Naive thymus-derived CD4-positive, alpha-beta T cell (primary cell): ENCODE measurements at regions not wholly inside any gene's neighbourhood (a gene's known extent, or its start where the extent isn't known, plus 50 kb on each side); places are given as distances from the start of the nearest gene placed in this dataset.

Experiments
- ATAC-seq: fragments of 150-1000 bp; cut with Tn5 transposase; 2 replicates; pipeline ENCODE4 v1.10.0; 2021; ENCODE audit warnings: mild to moderate bottlenecking, moderate library complexity
- CTCF ChIA-PET: fragments of 350-600 bp; sonication (Branson Sonifier 250); formaldehyde crosslinking; loops from one replicate; lab custom pipeline; 2021; ENCODE audit warnings: antibody characterized with exemption; lab: Charles Lee
- POLR2A ChIA-PET: fragments of 350-600 bp; sonication (Branson Sonifier 250); formaldehyde crosslinking; loops from one replicate; lab custom pipeline; 2021; ENCODE audit warnings: antibody characterized with exemption, inconsistent platforms; lab: Charles Lee
- DNase-seq, 9 donors: peaks; one replicate each; pipeline versions ENCODE4 v3.0.0 to v3.0.0-alpha.2; 2020 to 2022; ENCODE audit warnings: mixed read lengths in 1 of 9
- H3K27ac ChIP-seq: one replicate; pipeline ENCODE4 v1.7.0; 2013; ENCODE audit warnings: mild to moderate bottlenecking, low read depth, low read length, moderate library complexity
- H3K27me3 ChIP-seq, 2 donors: one replicate each; pipeline ENCODE4 v1.7.0; 2013; ENCODE audit warnings: low read length in 2 of 2, mild to moderate bottlenecking in 2 of 2, moderate library complexity in 2 of 2; ENCODE audit not compliant: control insufficient read depth in 2 of 2, insufficient read depth in 2 of 2
- H3K36me3 ChIP-seq, 3 experiments: 1 replicate in 2 of 3; 2 replicates in 1 of 3; pipeline ENCODE4 v1.7.0; 2013; ENCODE audit warnings: low read length in 3 of 3, mild to moderate bottlenecking in 3 of 3, moderate library complexity in 1 of 3; ENCODE audit not compliant: insufficient read depth in 3 of 3, control insufficient read depth in 2 of 3
- H3K4me1 ChIP-seq, 2 donors: one replicate each; pipeline ENCODE4 v1.7.0; 2013; ENCODE audit warnings: low read length in 2 of 2, mild to moderate bottlenecking in 2 of 2, moderate library complexity in 1 of 2; ENCODE audit not compliant: control insufficient read depth in 2 of 2, insufficient read depth in 2 of 2
- H3K4me3 ChIP-seq: 2 replicates; pipeline ENCODE4 v1.7.0; 2013; ENCODE audit warnings: mild to moderate bottlenecking, low read length
- H3K9me3 ChIP-seq, 3 experiments: 1 replicate in 2 of 3; 2 replicates in 1 of 3; pipeline ENCODE4 v1.7.0; 2013; ENCODE audit warnings: low read length in 3 of 3; ENCODE audit not compliant: control insufficient read depth in 2 of 3
- H3K27ac Mint-ChIP-seq, 9 donors: one replicate each; pipeline ENCODE4 v1.8.0; 2020 to 2022; ENCODE audit warnings: mixed read lengths in 9 of 9, mild to moderate bottlenecking in 8 of 9, moderate library complexity in 5 of 9, inconsistent platforms in 2 of 9
- H3K27me3 Mint-ChIP-seq, 5 donors: one replicate each; pipeline ENCODE4 v1.8.0; 2021 to 2022; ENCODE audit warnings: mixed read lengths in 5 of 5, mild to moderate bottlenecking in 1 of 5
- H3K36me3 Mint-ChIP-seq, 5 donors: one replicate each; pipeline ENCODE4 v1.8.0; 2020 to 2022; ENCODE audit warnings: mixed read lengths in 5 of 5, mild to moderate bottlenecking in 3 of 5, inconsistent platforms in 1 of 5
- H3K4me1 Mint-ChIP-seq, 7 donors: one replicate each; pipeline ENCODE4 v1.8.0; 2020 to 2022; ENCODE audit warnings: mixed read lengths in 7 of 7, mild to moderate bottlenecking in 3 of 7, inconsistent platforms in 1 of 7
- H3K4me3 Mint-ChIP-seq, 10 donors: one replicate each; pipeline ENCODE4 v1.8.0; 2020 to 2022; ENCODE audit warnings: mild to moderate bottlenecking in 10 of 10, mixed read lengths in 10 of 10, moderate library complexity in 6 of 10, inconsistent platforms in 2 of 10
- H3K9me3 Mint-ChIP-seq, 11 donors: one replicate each; pipeline ENCODE4 v1.8.0; 2020 to 2022; ENCODE audit warnings: mixed read lengths in 11 of 11, mild to moderate bottlenecking in 4 of 11, inconsistent platforms in 1 of 11, moderate library complexity in 1 of 11
- intact Hi-C, 2 donors: fragments of 100-400 bp; cut with micrococcal nuclease; formaldehyde crosslinking; loops; one replicate each; pipeline ENCODE4 v1.15.1; 2023

DNA sequence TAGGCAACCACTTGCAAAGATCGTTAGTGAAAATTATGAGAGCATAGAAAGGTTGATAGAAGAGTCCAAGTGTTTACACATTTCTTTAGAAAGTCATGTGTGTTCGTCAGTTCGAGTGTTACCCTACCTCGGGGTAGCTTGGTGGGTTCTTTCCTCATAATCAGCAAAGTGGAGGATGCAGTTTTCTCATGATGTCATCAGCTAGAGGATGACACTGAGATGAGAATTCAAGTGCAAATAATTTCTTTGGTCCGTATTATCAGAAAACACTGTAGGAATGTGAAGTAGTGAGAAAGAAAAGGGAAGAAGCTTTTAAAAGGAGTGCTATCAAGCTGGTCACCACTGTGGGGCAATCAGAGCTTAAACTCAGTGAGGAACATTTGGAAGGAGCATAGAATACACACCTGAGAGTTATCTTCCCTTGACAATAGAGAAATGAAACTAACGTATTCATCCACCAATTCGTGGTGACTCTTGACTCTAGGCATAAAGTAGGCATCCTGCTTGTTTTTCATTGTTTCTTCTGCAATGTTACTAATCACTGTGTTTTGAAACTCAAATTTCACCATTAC lies 1340.9 kb upstream of the TMEM132C start:
- H3K9me3 Mint-ChIP-seq, result peaks cover 0 to 2% (median 0%) of the 10 kb centered on the region in 11 donors
- H3K9me3 ChIP-seq, result no peaks in the 10 kb centered on the region
- no peak overlapping the region for H3K4me3 Mint-ChIP-seq
- ChIA-PET CTCF (no interaction called here), POLR2A (no interaction called here)
- peaks cover 0 to 3% (median 0%) of the 10 kb centered on the region in 7 donors for H3K4me1 Mint-ChIP-seq
- H3K27me3 ChIP-seq, result no peaks in the 10 kb centered on the region
- peaks cover 0 to 9% (median 0%) of the 10 kb centered on the region in 5 donors for H3K27me3 Mint-ChIP-seq
- no peak overlapping the region for H3K27ac ChIP-seq
- H3K36me3 ChIP-seq, result no peaks in the 10 kb centered on the region
- DNase-seq, result no peak
- no peak overlapping the region for H3K4me3 ChIP-seq
- no peaks in the 10 kb centered on the region for H3K4me1 ChIP-seq
- H3K27ac Mint-ChIP-seq, result no peak overlapping the region
- intact Hi-C loops, result no loop called here
- H3K36me3 Mint-ChIP-seq, result no peaks in the 10 kb centered on the region
- ATAC-seq, result no peak

DNA sequence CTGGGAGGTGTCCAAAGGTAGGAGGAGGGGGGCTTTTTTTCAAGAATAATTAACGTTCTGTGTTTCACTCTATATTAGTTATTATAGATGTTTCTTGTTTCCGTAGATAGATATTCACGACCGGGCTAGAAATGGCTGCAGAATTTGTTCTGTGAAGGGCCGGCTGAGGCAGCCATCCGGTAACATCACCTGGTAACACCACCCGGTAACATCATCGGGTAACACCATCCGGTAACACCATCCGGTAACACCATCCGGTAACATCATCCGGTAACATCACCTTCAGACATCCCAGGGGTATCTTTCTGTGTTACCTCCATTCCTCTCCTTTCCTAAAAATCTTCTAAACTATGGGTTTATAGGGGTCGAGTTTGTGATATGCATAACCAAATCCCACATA lies 1336.7 kb upstream of the TMEM132C start:
- Histone ChIP-seq H3K27ac (no peak overlapping the region), H3K4me1 (no peaks in the 10 kb centered on the region), H3K27me3 (no peaks in the 10 kb centered on the region), H3K9me3 (no peaks in the 10 kb centered on the region), H3K36me3 (no peaks in the 10 kb centered on the region), H3K4me3 (no peak overlapping the region)
- intact Hi-C loops, result no loop called here
- no peak overlapping the region for H3K4me3 Mint-ChIP-seq
- H3K36me3 Mint-ChIP-seq, result no peaks in the 10 kb centered on the region
- no peak overlapping the region for H3K27ac Mint-ChIP-seq
- peaks cover 0 to 3% (median 0%) of the 10 kb centered on the region in 7 donors for H3K4me1 Mint-ChIP-seq
- peaks cover 0 to 9% (median 0%) of the 10 kb centered on the region in 5 donors for H3K27me3 Mint-ChIP-seq
- POLR2A ChIA-PET, result no interaction called here
- CTCF ChIA-PET, result interaction anchor here (0.7 kb wide), 1 partner anchor 53 kb away, joined by 6 read pairs; no protein-coding TSS in a partner anchor
- DNase-seq, result no peak
- no peak for ATAC-seq
- H3K9me3 Mint-ChIP-seq, result peaks cover 0 to 5% (median 0%) of the 10 kb centered on the region in 11 donors

DNA sequence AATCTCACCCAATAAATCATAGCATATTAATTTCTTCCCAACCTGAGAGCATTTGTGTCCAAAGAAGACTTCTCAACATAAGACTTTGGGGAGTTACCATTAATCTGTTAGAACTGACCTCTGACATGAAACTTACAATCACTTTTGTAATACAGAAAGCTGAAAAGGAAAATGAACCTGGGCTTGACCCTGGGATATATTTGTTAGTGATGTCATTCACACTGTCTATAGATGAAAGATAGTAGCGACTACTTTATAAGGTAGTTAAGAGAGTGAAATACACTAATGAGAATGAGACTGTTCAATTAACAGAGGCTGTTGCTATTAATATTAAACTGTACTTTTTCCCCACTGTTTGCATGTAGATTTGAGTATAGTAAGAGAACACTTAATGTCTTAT lies 1334.8 kb upstream of the TMEM132C start:
- H3K4me3 ChIP-seq, result no peak overlapping the region
- no peaks in the 10 kb centered on the region for H3K4me1 ChIP-seq
- Mint-ChIP-seq H3K36me3 (no peaks in the 10 kb centered on the region), H3K4me3 (no peak overlapping the region), H3K27me3 (peaks cover 0 to 19% (median 8%) of the 10 kb centered on the region in 5 donors), H3K9me3 (peaks cover 0 to 6% (median 0%) of the 10 kb centered on the region in 11 donors), H3K27ac (no peak overlapping the region), H3K4me1 (peaks cover 0 to 9% (median 0%) of the 10 kb centered on the region in 7 donors)
- no peaks in the 10 kb centered on the region for H3K27me3 ChIP-seq
- no peak overlapping the region for H3K27ac ChIP-seq
- ChIA-PET POLR2A (no interaction called here), CTCF (no interaction called here)
- no peak for ATAC-seq
- H3K36me3 ChIP-seq, result no peaks in the 10 kb centered on the region
- H3K9me3 ChIP-seq, result no peaks in the 10 kb centered on the region
- DNase-seq, result no peak
- intact Hi-C loops, result no loop called here

DNA sequence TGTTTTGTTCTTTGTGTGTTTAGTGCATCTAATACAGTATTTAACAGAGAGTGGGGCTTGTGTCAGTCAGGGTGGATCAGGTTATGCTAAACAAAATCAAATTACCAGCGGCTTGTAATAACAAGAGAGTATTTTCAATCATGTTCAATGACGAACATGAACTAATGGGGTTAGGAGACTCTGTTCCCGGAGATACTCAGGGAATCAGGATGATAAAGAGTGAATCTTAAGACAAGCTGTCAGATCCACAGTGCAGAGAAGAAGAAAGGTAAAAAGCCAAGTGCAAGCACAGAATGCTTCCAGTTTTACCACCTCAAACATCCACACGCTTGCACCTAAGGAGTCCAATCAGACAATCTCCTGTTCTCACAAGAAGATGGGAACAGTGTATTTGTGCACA lies 1331.5 kb upstream of the TMEM132C start:
- DNase-seq (no peak), ATAC-seq (no peak)
- H3K27me3 ChIP-seq, result no peaks in the 10 kb centered on the region
- H3K27me3 Mint-ChIP-seq, result peaks cover 0 to 19% (median 5%) of the 10 kb centered on the region in 5 donors
- H3K9me3 Mint-ChIP-seq, result peaks cover 0 to 6% (median 0%) of the 10 kb centered on the region in 11 donors
- no peaks in the 10 kb centered on the region for H3K4me1 ChIP-seq
- H3K4me3 Mint-ChIP-seq, result no peak overlapping the region
- no peaks in the 10 kb centered on the region for H3K9me3 ChIP-seq
- no peak overlapping the region for H3K4me3 ChIP-seq
- no peak overlapping the region for H3K27ac ChIP-seq
- ChIA-PET POLR2A (no interaction called here), CTCF (no interaction called here)
- H3K36me3 Mint-ChIP-seq, result no peaks in the 10 kb centered on the region
- H3K36me3 ChIP-seq, result no peaks in the 10 kb centered on the region
- peaks cover 0 to 9% (median 0%) of the 10 kb centered on the region in 7 donors for H3K4me1 Mint-ChIP-seq
- no peak overlapping the region for H3K27ac Mint-ChIP-seq
- intact Hi-C loops, result no loop called here

GRCh38 chr12:126936181-126936851 lies 1330.7 kb upstream of the TMEM132C start:
- DNase-seq (no peak), ATAC-seq (no peak)
- Histone ChIP-seq H3K9me3 (no peaks in the 10 kb centered on the region), H3K4me3 (no peak overlapping the region), H3K4me1 (no peaks in the 10 kb centered on the region), H3K27me3 (no peaks in the 10 kb centered on the region), H3K36me3 (no peaks in the 10 kb centered on the region), H3K27ac (no peak overlapping the region)
- H3K36me3 Mint-ChIP-seq, result no peaks in the 10 kb centered on the region
- intact Hi-C loops, result no loop called here
- no peak overlapping the region for H3K27ac Mint-ChIP-seq
- H3K9me3 Mint-ChIP-seq, result peaks cover 0 to 9% (median 2%) of the 10 kb centered on the region in 11 donors
- CTCF ChIA-PET, result no interaction called here
- POLR2A ChIA-PET, result no interaction called here
- H3K27me3 Mint-ChIP-seq, result peaks cover 0 to 19% (median 5%) of the 10 kb centered on the region in 5 donors
- peaks cover 0 to 9% (median 0%) of the 10 kb centered on the region in 7 donors for H3K4me1 Mint-ChIP-seq
- H3K4me3 Mint-ChIP-seq, result peak overlapping the region in 6 of 10 donors; percentile 5 to 25 (median 14)

DNA sequence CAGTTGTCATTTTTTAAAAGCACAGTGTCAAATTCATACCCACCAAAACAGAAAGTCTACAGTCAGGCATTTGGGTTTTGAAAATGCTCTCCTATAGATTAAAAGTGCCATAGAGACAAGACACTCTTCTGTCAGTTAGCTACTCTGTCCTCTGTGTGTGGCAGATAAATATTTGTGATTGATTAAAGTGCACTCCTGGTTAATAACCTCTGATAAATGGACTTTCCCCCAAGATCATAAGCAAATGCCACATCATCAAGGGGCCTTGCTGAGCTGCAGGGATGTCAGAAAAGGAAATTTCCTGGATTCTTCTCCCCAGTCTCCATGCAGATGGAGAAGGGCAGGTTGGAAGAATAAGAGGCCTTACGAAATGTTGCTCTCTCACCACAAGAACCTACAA lies 1329.5 kb upstream of the TMEM132C start:
- no peaks in the 10 kb centered on the region for H3K9me3 ChIP-seq
- H3K4me1 ChIP-seq, result no peaks in the 10 kb centered on the region
- ChIA-PET CTCF (no interaction called here), POLR2A (no interaction called here)
- H3K9me3 Mint-ChIP-seq, result peaks cover 0 to 15% (median 2%) of the 10 kb centered on the region in 11 donors
- no peak overlapping the region for H3K4me3 Mint-ChIP-seq
- no peak overlapping the region for H3K4me3 ChIP-seq
- no peaks in the 10 kb centered on the region for H3K36me3 ChIP-seq
- no peak overlapping the region for H3K27ac Mint-ChIP-seq
- intact Hi-C loops, result no loop called here
- H3K4me1 Mint-ChIP-seq, result peaks cover 0 to 9% (median 0%) of the 10 kb centered on the region in 7 donors
- no peaks in the 10 kb centered on the region for H3K27me3 ChIP-seq
- no peak for DNase-seq
- H3K27me3 Mint-ChIP-seq, result peaks cover 0 to 19% (median 5%) of the 10 kb centered on the region in 5 donors
- no peak overlapping the region for H3K27ac ChIP-seq
- ATAC-seq, result no peak
- H3K36me3 Mint-ChIP-seq, result no peaks in the 10 kb centered on the region

DNA sequence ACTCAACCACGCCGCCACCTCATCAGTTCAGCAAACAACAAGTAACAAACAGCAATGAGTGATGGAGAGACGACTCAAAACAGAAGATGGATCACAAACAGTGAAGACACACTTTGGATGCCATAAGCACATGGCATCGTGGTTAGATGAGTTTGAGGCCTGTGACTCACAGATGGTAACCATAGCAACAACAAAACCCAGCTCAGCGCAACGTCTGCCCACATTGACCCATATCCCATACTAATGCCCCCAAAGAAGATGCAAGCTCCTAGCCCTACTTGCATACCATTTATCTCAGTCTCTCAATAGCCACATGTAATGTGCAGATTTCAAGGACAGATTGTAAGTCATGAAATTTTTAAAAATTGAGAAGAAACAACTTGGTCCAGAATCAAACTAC lies 1322.3 kb upstream of the TMEM132C start:
- POLR2A ChIA-PET, result no interaction called here
- H3K4me3 Mint-ChIP-seq, result no peak overlapping the region
- Histone ChIP-seq H3K4me1 (no peaks in the 10 kb centered on the region), H3K9me3 (no peaks in the 10 kb centered on the region), H3K27me3 (no peaks in the 10 kb centered on the region), H3K27ac (no peak overlapping the region), H3K36me3 (no peaks in the 10 kb centered on the region), H3K4me3 (no peak overlapping the region)
- H3K4me1 Mint-ChIP-seq, result peaks cover 0 to 2% (median 0%) of the 10 kb centered on the region in 7 donors
- no peak overlapping the region for H3K27ac Mint-ChIP-seq
- no peaks in the 10 kb centered on the region for H3K27me3 Mint-ChIP-seq
- no peaks in the 10 kb centered on the region for H3K36me3 Mint-ChIP-seq
- ATAC-seq, result no peak
- DNase-seq, result no peak
- intact Hi-C loops, result no loop called here
- peaks cover 0 to 18% (median 3%) of the 10 kb centered on the region in 11 donors for H3K9me3 Mint-ChIP-seq
- CTCF ChIA-PET, result no interaction called here
